NCI-H69 (cell line): ENCODE measurements at regions not wholly inside any gene's neighbourhood (a gene's known extent, or its start where the extent isn't known, plus 50 kb on each side); places are given as distances from the start of the nearest gene placed in this dataset.
"Not testable (repeated sequence)": the region's sequence is repeated elsewhere in the genome, so short reads cannot be mapped to it uniquely, and the experiment has no call there.

Experiments
- DNase-seq: peaks from one replicate; lab custom pipeline; 2025; lab: John Stamatoyannopoulos, UW

GRCh38 chr21:29396951-29397455, 98.3 kb downstream of the BACH1 start:
- DNase-seq = no peak

DNA sequence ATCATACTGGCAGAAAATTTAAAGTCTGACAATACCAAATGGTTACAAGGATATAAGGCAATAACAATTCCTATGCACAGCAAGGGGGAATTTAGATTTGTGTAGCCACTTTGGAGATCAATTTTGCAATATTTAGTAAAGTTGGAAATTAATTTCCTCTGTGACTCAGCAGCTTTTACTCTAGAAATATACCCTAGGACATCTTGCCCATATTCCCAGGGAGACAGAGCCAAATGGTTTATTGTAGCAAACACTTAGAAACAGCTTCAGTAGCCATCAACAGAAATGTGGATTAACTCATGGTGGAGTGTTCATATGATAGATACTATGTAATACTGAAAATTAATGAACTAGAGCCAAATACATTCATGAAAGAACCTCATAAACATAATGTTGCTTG, 104.6 kb downstream of the BACH1 start:
- no peak for DNase-seq

DNA sequence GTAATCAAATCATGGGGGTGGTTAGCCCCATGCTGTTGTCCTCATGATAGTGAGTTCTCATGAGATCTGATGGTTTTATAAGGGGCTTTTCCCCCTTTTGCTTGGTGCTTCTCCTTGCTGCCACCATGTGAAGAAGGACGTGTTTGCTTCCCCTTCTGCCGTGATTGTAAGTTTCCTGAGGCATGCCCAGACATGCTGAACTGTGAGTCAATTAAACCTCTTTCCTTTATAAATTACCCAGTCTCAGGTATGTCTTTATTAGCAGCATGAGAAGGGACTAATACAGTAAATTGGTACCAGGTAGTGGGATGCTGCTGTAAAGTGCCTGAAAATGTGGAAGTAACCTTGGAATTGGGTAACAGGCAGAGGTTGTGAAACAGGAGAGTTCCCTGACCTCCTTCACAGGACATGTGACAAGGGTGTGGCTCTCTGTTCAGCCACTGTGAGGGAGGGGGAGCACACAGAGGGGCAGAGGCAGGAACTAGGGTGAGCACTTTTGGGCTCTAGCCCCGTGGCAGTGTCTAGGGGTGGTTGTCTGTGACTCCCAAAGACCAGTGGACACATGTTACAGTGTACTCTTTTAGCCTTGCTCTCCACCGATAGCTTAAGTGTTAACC, 105.3 kb downstream of the BACH1 start:
- DNase-seq = no peak

GRCh38 chr21:29405503-29406122, 106.9 kb downstream of the BACH1 start:
- DNase-seq = no peak

DNA sequence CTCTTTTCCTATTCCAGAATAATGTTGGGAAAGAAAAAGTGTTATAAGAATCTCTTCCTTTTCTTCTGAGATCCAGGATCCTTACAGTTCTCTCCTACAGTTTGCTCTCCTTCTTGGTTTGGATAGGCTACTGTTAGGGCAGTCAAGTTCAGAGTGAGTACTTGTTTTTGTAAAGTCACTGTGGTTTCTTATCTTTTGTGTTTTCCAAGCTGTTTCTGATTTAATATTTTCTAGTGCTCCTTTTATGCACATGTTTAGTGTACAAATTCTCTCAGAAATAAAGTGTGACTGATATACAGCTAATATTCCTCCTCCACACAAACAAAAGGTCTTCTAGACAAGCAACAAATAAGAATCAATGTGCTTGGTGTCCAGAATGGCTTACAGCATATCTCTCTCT, 107.7 kb downstream of the BACH1 start:
- DNase-seq = no peak

DNA sequence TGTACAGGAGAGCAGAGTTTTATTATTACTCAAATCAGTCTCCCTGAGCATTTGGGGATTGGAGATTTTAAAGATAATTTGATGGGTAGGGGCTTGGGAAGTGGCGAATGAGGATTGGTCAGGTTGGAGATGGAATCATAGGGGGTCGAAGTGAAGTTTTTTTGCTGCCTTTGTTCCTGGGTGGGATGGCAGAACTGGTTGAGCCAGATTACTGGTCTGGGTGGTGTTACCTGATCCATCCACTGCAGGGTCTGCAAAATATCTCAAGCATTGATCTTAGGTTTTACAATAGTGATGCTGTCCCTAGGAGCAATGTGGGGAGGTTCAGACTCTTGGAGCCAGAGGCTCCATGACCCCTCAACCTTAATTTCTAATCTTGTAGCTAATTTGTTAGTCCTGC, 108.8 kb downstream of the BACH1 start:
- no peak for DNase-seq

DNA sequence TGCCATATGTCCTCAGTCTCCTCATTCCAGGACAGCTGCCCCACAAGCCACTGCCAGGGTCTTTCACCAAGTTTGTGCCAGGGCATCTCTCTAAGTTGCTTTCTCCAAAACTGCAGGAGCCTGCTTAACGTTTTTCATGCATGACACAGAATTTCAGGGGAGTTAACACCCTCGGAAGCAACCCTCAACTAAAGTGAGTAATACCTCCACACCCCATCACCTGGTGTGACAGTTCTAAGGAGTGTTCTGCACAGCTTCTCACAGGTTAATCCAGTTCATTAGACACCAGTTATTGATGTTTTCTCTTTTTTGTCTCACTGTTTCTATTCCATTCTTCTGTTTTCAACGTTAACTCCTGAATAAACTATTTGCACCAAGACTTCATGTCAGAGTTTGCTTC, 115.0 kb downstream of the BACH1 start:
- no peak for DNase-seq

DNA sequence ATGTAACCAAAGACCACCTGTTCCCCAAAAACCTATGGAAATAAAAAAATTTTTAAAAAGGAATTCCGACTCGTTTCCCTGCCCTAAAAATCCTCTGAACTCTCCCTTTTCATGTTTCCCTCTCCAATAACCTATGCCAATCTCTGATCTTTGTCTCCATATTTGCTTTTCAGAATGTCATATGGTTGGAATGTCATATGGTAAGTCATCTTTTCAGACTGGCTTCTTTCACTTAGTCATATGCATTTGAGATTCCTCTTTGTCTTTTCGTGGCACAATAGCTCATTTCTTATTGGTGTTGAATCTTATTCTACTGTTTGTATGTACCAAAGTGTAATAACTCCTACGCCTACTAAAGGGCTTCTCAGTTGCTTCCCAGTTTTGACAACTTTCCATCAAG, 117.5 kb downstream of the BACH1 start:
- DNase-seq = no peak

GRCh38 chr21:29418813-29419212, 120.1 kb downstream of the BACH1 start:
- no peak for DNase-seq

GRCh38 chr21:29419422-29419821, 120.7 kb downstream of the BACH1 start:
- no peak for DNase-seq

GRCh38 chr21:29423099-29423870, 124.6 kb downstream of the BACH1 start:
- peak; percentile 25 for DNase-seq

- no peak for DNase-seq
Observed at GRCh38 chr21:29424728-29425127, 126.0 kb downstream of the BACH1 start.

GRCh38 chr21:29429218-29429617, 130.5 kb downstream of the BACH1 start:
- DNase-seq = no peak

GRCh38 chr21:29430030-29430429, 131.3 kb downstream of the BACH1 start:
- peak; percentile 26 for DNase-seq

DNA sequence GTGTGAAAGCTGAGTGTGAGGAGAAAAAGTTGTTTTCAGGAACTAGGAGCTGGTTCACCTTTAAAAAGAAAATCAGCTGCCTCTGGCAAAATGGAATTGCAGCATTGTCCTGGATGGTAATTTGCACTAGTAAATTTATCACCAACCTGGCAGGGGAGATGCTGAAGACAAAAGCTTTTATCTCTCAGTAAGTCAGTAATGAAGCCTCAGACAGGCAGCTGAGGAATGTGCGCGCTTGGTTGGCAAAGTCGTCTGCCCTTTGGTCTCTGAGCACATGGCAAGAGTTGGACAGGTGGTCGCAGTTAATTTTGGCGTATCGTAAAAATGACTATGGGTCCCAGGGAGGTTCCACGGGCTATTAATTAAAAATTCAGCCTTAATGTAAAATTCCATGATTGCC, 131.9 kb downstream of the BACH1 start:
- DNase-seq = peak; percentile 65

GRCh38 chr21:29431178-29431577, 132.5 kb downstream of the BACH1 start:
- DNase-seq = peak; percentile 23

GRCh38 chr21:29431680-29432079, 133.0 kb downstream of the BACH1 start:
- DNase-seq = peak; percentile 43

DNA sequence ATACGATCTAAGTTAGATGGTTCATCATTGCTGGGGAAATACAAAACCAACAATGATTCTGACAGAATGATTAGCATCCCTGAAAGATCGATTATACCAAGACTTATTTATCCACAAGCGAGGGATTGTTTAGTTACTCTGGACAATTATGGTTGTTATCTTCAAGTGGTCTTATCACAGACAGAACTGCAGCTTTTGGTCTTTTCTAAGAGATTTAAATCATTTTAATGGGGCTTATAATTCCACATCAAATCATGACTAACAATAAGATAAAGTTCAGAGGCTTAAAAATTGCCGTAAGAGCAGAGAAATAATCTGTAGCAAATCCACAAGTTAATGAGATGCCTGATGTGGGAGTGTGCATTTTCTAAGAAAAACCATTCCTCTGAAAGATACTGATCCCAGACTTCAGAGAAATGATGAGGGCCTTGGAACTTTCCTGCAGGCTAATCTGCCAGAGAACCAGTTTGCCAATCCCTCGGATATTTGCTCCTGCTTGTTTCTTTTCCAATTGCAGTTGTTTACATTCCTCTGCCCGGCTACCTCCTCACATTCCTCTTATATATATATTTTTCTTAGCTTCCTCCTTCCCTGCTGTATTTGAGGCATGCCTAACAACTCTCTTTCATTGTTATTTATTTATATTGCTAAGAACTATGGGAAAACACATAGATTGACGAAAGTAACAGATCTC, 134.8 kb downstream of the BACH1 start:
- no peak for DNase-seq

DNA sequence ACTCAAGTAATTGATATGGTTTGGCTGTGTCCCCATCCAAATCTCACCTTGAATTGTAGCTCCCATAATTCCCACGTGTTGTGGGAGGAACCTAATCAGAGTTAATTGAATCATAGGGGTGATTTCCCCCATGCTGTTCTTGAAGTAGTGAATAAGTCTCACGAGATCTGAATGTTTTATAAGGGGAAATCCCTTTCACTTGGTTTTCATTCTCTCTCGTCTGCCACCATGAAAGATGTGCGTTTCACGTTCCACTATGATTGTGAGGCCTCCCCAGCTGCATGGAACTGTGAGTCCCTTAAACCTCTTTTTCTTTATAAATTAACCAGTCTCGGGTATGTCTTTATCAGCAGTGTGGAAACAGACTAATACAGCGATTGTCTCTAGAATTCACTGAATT, 135.4 kb downstream of the BACH1 start:
- DNase-seq = no peak

- not testable (repeated sequence) for DNase-seq
Observed at GRCh38 chr21:29434982-29435381, 136.3 kb downstream of the BACH1 start.

- no peak for DNase-seq
Observed at GRCh38 chr21:29436143-29436542, 137.4 kb downstream of the BACH1 start.

DNA sequence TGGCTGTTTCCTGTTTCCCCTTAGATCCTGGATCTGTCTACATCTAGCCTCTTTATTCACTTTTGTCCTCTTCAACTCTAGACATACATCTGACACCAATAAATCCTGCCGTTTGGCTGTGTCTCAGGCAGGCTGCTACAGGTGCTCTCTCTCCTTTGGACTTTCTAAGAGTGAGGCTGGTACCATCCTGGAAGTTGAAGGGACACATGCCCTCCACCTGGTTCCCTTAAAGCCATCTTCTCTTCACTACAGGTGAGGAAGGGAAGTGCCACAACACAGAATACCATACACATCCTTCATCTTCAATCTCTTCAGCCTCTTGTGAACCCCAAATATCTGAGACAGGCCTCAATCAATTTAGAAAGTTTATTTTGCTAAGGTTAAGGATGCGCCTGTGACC, 137.9 kb downstream of the BACH1 start:
- DNase-seq = no peak

GRCh38 chr21:29441651-29442050, 142.9 kb downstream of the BACH1 start:
- DNase-seq = no peak
